Uterus (tissue), 2 donors: ENCODE measurements at regions not wholly inside any gene's neighbourhood (a gene's known extent, or its start where the extent isn't known, plus 50 kb on each side); places are given as distances from the start of the nearest gene placed in this dataset.

Experiments
- CTCF ChIP-seq, 4 experiments: fragments of 200-600 bp in 2 of 4; fragments of 450-650 bp in 2 of 4; sonication (generic) in 2 of 4; IDR thresholded peaks; one replicate each; pipeline ENCODE4 v1.5.1; 2016 to 2019; ENCODE audit warnings: antibody characterized with exemption in 4 of 4, mild to moderate bottlenecking in 2 of 4, moderate library complexity in 1 of 4
- POLR2A ChIP-seq, 2 donors: fragments of 450-650 bp; IDR thresholded peaks; one replicate each; pipeline ENCODE4 v1.6.1; 2016; ENCODE audit warnings: antibody characterized with exemption in 2 of 2, mild to moderate bottlenecking in 1 of 2, moderate library complexity in 1 of 2

GRCh38 chr3:56960234-56960917 lies 100.1 kb upstream of the SPATA12 start:
- TF ChIP-seq CTCF (IDR thresholded peaks at IDR 0.05) (no peak), POLR2A (IDR thresholded peaks at IDR 0.05) (no peak)
